GM10266 (cell line): ENCODE measurements at regions not wholly inside any gene's neighbourhood (a gene's known extent, or its start where the extent isn't known, plus 50 kb on each side); places are given as distances from the start of the nearest gene placed in this dataset.

ENCODE experiments used
- DNase-seq: peaks from one replicate; pipeline ENCODE4 v3.0.0; 2012; ENCODE audit errors: extremely low spot score
- TF ChIP-seq, protein P1 (sequence below): IDR thresholded peaks from 2 replicates; pipeline ENCODE4 v1.5.1; 2012; ENCODE audit warnings: mild to moderate bottlenecking, low read depth; ENCODE audit not compliant: control insufficient read depth, insufficient read depth; ENCODE audit errors: missing control alignments

DNA sequence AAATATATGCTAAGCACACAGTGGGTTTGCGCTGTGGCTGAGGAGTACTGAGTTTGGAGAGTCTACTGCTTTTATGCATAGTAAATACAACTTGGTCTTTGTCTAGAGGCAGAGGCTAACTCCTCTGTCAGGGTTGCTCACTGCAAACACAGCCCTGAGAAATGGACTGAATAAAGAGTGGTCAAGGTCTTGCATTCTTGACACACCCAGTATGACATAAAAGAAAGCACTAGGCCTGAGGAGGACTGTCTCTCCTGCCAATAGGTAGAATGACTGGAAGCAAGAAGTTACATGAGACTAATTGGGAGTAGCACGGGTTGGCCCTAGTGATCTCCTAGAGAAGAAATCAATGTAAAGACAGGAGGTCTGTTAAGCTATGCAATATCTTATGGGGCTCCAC is 367.2 kb upstream of the B3GALT2 start:
- TF ChIP-seq, protein P1, sequence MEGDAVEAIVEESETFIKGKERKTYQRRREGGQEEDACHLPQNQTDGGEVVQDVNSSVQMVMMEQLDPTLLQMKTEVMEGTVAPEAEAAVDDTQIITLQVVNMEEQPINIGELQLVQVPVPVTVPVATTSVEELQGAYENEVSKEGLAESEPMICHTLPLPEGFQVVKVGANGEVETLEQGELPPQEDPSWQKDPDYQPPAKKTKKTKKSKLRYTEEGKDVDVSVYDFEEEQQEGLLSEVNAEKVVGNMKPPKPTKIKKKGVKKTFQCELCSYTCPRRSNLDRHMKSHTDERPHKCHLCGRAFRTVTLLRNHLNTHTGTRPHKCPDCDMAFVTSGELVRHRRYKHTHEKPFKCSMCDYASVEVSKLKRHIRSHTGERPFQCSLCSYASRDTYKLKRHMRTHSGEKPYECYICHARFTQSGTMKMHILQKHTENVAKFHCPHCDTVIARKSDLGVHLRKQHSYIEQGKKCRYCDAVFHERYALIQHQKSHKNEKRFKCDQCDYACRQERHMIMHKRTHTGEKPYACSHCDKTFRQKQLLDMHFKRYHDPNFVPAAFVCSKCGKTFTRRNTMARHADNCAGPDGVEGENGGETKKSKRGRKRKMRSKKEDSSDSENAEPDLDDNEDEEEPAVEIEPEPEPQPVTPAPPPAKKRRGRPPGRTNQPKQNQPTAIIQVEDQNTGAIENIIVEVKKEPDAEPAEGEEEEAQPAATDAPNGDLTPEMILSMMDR, result no peak

DNA sequence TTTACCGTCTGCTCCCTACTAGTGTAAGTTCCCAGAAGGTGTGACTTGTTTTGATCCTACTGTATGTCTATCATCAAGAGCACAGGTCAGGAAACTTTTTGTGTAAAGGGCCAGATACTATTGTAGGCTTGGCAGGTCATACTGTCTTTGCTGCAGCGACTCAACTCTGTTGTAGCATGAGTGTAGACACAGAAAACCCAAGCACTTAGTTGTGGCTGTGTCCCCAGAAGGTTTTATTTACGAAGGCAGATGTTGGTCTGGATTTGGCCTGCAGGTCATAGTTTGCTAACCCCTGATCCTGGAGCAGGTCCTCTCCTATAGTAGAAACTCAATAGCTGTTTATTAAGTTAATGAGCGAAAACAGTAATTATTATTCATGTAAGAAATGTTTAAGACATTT is 365.9 kb upstream of the B3GALT2 start:
- DNase-seq, result no peak
- TF ChIP-seq, protein P1, result no peak

More for the DNA sequence above, 367.2 kb upstream of the B3GALT2 start:
- DNase-seq, result no peak

DNA sequence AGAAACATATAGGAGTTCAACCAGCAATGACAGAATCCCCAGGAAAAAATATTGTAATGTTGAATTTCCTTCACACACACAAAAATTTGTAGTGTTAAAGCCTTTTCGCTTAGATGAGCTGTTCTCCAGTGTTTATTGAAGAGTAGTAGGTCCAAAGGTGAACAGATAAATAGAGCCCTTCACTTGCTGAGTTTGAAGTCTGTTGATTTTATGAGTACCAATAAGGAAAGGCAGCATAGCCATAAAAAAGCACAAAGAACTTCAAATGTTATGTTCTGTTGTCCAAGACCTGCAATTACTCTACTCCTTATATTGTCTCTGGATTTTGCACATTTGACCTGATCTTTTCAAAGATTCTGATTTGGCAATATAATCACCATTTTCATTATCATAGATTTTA is 362.7 kb upstream of the B3GALT2 start:
- TF ChIP-seq, protein P1, result no peak
- no peak for DNase-seq

DNA sequence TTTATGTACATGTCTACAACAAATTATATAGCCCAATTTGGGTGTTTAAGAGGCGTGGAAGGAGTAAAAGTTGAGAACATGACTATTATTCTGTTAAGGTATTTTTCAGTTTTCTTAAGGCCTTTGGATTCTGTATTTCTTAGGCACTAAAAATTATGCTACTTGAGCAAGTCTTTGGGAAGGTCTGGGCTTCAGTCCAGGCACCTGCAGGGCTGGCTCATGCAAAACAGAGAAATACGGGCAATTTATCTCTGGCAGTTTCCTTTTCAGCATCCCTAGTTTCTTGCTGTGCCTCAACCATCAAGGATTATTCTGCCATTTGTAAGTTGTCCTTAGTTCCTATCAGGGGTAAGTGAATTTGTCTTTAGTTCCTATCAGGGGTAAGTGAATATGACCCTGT is 358.8 kb upstream of the B3GALT2 start:
- DNase-seq, result no peak
- TF ChIP-seq, protein P1, result no peak

DNA sequence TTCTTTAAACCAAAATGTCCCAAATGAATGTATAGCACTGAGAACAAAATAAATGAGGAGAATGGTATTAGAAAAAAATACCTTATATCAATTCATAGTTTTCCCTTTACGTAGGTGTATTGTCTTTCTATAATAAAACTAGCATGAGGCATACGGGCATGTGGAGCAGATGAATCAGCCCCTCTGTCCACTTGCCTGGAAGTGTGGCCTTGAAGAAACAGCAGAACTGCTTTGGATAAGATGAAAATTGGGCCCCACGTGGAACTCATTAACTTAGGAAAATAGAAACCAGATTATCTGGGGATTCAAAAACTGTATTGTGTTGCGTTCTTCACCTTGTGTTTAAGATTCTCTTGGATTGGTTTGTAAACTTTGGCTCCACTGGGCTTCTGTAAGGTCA is 356.8 kb upstream of the B3GALT2 start:
- no peak for DNase-seq
- TF ChIP-seq, protein P1, result no peak

DNA sequence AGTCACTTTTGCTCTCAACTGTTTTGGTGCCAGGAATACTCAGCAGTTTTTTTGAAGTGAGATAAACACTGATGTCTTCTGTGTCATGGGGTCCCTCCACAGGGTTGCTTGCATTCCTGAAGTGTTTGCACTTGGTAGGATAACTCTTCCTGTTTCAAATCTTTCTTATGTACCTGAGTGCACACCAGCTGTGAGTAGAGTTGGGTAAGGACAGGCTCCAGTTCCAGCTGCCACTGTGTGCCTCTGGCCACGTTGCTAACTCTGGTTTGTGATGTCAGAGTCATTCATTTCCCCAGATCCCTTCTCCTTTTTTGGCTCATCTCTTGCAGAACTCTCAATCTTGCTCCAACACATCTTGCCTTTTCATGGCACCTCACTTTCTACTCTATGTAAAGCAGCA is 356.3 kb upstream of the B3GALT2 start:
- no peak for DNase-seq
- TF ChIP-seq, protein P1, result no peak

DNA sequence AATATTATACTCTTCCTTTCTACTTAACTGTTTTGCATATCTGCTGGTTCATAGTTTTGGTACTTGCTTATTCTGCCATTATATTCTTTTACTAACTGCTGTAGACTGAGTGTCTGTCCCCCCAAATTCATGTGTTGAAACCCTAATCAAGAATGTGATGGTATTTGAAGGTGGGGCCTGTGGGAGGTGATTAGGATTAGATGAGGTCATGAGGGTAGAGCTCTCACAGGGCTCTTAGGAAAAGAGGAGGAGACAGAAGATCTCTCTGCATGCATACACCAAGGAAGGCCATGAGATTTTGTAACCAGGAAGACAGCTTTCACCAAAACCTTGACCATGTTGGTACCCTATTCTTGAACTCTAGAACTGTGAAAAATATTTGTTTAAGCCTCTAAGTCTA is 354.1 kb upstream of the B3GALT2 start:
- TF ChIP-seq, protein P1, result no peak
- no peak for DNase-seq
